ENCODE measurements at regions not wholly inside any gene's neighbourhood (a gene's known extent, or its start where the extent isn't known, plus 50 kb on each side); places are given as distances from the start of the nearest gene placed in this dataset.

DNA sequence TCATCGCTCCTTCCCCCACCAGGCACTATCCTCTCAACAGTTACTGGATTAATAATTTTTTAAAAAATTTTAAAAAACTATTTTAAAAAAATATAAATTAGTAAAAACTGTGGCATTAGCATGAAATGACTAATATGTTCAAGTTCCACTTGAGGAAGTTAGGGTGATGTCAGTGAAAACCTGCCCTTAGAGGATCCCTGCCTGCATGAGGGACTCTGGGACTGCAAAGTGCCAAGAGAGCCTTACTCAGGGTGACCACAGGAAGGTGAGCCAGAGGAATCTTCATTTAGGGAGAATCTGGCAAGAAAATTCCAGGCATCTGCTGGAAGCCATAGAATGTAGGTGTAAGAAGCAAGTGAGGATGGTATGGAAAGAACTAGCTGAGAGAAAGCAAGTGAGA lies 157.7 kb upstream of the BCL6 start:
- intact Hi-C loops (cut with micrococcal nuclease; ENCODE audit: unreplicated experiment) = loop anchor here (5.0 kb wide), 1 partner anchor 156 kb away; the partner anchor contains the start of gene BCL6
- ChIA-PET CTCF (interaction anchor here (0.7 to 1.3 kb wide), 2 partner anchors 27 to 164 kb away, joined by 3 read pairs; no protein-coding TSS in a partner anchor), POLR2A (no interaction called here), RAD21 (ENCODE audit: unreplicated experiment) (interaction anchor here (0.8 to 1.3 kb wide), 2 partner anchors 32 to 93 kb away, joined by 4 to 5 read pairs; no protein-coding TSS in a partner anchor), SMC1A (ENCODE audit: uncharacterized antibody, unreplicated experiment) (interaction anchor here (0.7 to 3.0 kb wide), 10 partner anchors 10 to 156 kb away, joined by 3 to 11 read pairs (median 4); no protein-coding TSS in a partner anchor)
- 0% methylated on average over 1 of the region's 1 CpG for WGBS (ENCODE audit: insufficient coverage, insufficient replicate concordance, low lambda C conversion rate, missing lambda C conversion rate)
- peaks cover 2% of the 10 kb centered on the region; the same call in 1 of the 2 replicates for H4K20me1 ChIP-seq (ENCODE audit: control insufficient read depth, insufficient read depth)
- DNase-seq (ENCODE audit: low read depth, low spot score) (no peak), ATAC-seq (no peak), FAIRE-seq (no peak)
- no peak overlapping the region for H3K27ac ChIP-seq (ENCODE audit: control insufficient read depth, insufficient read depth)
- no peak overlapping the region for H3K4me2 ChIP-seq (ENCODE audit: control insufficient read depth, insufficient read depth)
- in situ Hi-C loops (cut with MboI) = no loop called here
- TF ChIP-seq SRF (IDR thresholded peaks at IDR 0.05; ENCODE audit: low read depth in 2 of 2, low read length in 2 of 2) = no peak
- TF ChIP-seq NR2C2 (IDR thresholded peaks at IDR 0.05; ENCODE audit: borderline replicate concordance, control insufficient read depth, insufficient read length, low read depth) = no peak
- TF ChIP-seq BRCA1 (IDR thresholded peaks at IDR 0.05; ENCODE audit: low read depth, low read length) = no peak
- H3K4me3 ChIP-seq = no peak overlapping the region
- no peaks in the 10 kb centered on the region for H3K79me2 ChIP-seq (ENCODE audit: control insufficient read depth, insufficient read depth, low read length)
- peaks cover 16% of the 10 kb centered on the region for H3K4me1 ChIP-seq (ENCODE audit: control insufficient read depth, insufficient read depth, low read length)
- peaks cover 4 to 25% of the 10 kb centered on the region in 2 experiments for H3K27me3 ChIP-seq (replicated peaks in 1 of 2; ENCODE audit: control insufficient read depth in 2 of 2, insufficient read depth in 2 of 2, low read length in 1 of 2)
- no peaks in the 10 kb centered on the region for H3K36me3 ChIP-seq (ENCODE audit: control insufficient read depth in 2 of 2, insufficient read depth in 2 of 2, low read length in 1 of 2)
- H3K9me3 ChIP-seq (replicated peaks; ENCODE audit: control insufficient read depth, insufficient read depth, low read length) = no peaks in the 10 kb centered on the region; the same call in 2 of the 3 replicates
- no TSS peak for BruUV-seq (replicated peaks)
- no peak overlapping the region for H2AFZ ChIP-seq (ENCODE audit: control insufficient read depth, low read depth, low read length)
- no peak overlapping the region for H3K9ac ChIP-seq (ENCODE audit: control insufficient read depth, insufficient read depth, low read length)

DNA sequence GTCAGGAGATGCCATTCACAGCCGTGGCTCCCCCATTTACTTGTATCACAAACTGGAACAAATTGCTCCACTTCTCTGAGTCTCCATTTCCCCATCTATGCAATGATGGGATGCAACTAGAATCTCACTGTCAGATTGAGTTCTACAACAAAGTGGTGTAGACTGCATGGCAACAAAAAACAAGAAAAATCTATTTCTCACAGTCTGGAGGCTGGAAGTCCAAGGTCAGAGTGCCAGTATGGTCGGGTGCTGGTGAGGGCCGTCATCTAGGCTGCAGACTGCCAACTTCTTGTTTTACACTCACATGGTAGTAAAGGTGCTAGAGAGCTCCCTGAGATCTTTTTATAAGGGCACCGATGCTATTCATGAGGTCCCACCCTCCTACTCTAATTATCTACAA lies 158.4 kb upstream of the BCL6 start:
- intact Hi-C loops (cut with micrococcal nuclease; ENCODE audit: unreplicated experiment) = loop anchor here (5.0 kb wide), 1 partner anchor 156 kb away; the partner anchor contains the start of gene BCL6
- no peak for FAIRE-seq
- ChIA-PET RAD21 (ENCODE audit: unreplicated experiment) (no interaction called here), POLR2A (no interaction called here), CTCF (no interaction called here), SMC1A (ENCODE audit: uncharacterized antibody, unreplicated experiment) (interaction anchor here (1.0 to 1.9 kb wide), 4 partner anchors 9 to 38 kb away, joined by 3 to 7 read pairs (median 4); no protein-coding TSS in a partner anchor)
- no peaks in the 10 kb centered on the region; the same call in 2 of the 3 replicates for H3K9me3 ChIP-seq (replicated peaks; ENCODE audit: control insufficient read depth, insufficient read depth, low read length)
- peaks cover 2% of the 10 kb centered on the region; the same call in 1 of the 2 replicates for H4K20me1 ChIP-seq (ENCODE audit: control insufficient read depth, insufficient read depth)
- no peak overlapping the region for H3K4me3 ChIP-seq
- BruUV-seq (replicated peaks) = no TSS peak
- peaks cover 16% of the 10 kb centered on the region for H3K4me1 ChIP-seq (ENCODE audit: control insufficient read depth, insufficient read depth, low read length)
- no peaks in the 10 kb centered on the region for H3K36me3 ChIP-seq (ENCODE audit: control insufficient read depth in 2 of 2, insufficient read depth in 2 of 2, low read length in 1 of 2)
- no peaks in the 10 kb centered on the region for H3K79me2 ChIP-seq (ENCODE audit: control insufficient read depth, insufficient read depth, low read length)
- no peak overlapping the region for H3K9ac ChIP-seq (ENCODE audit: control insufficient read depth, insufficient read depth, low read length)
- H2AFZ ChIP-seq (ENCODE audit: control insufficient read depth, low read depth, low read length) = no peak overlapping the region
- no peak for DNase-seq (ENCODE audit: low read depth, low spot score)
- in situ Hi-C loops (cut with MboI) = no loop called here
- TF ChIP-seq TCF7 (IDR thresholded peaks at IDR 0.05; ENCODE audit: borderline replicate concordance) (no peak), TARDBP (IDR thresholded peaks at IDR 0.05; ENCODE audit: borderline replicate concordance) (no peak), ZNF622 (IDR thresholded peaks at IDR 0.05) (no peak), SPI1 (IDR thresholded peaks at IDR 0.05; ENCODE audit: borderline replicate concordance, insufficient read depth, low read depth, low read length) (no peak), SUPT20H (IDR thresholded peaks at IDR 0.05; ENCODE audit: borderline replicate concordance, control insufficient read depth, low read depth, low read length) (no peak), IKZF1 (conservative IDR thresholded peaks at IDR 0.05) (no peak), NFYB (IDR thresholded peaks at IDR 0.05; ENCODE audit: insufficient read depth, low read depth, low read length) (no peak), MTA2 (IDR thresholded peaks at IDR 0.05; ENCODE audit: low read depth) (no peak), EP300 (IDR thresholded peaks at IDR 0.05; ENCODE audit: borderline replicate concordance in 1 of 2, control insufficient read depth in 1 of 2, low read depth in 2 of 2, low read length in 2 of 2) (no peak), TBL1XR1 (IDR thresholded peaks at IDR 0.05; ENCODE audit: low read depth, low read length) (no peak), MYC (IDR thresholded peaks at IDR 0.05; ENCODE audit: insufficient read depth, insufficient read length, insufficient replicate concordance, low read length, severe bottlenecking) (no peak), IKZF2 (IDR thresholded peaks at IDR 0.05) (no peak), POLR2A (IDR thresholded peaks at IDR 0.05; ENCODE audit: low read depth, low read length) (no peak), RUNX3 (IDR thresholded peaks at IDR 0.05; ENCODE audit: low read length) (no peak), RB1 (IDR thresholded peaks at IDR 0.05; ENCODE audit: borderline replicate concordance) (no peak), RELA (IDR thresholded peaks at IDR 0.05; ENCODE audit: borderline replicate concordance, partially characterized antibody) (no peak)
- no peak overlapping the region for H3K27ac ChIP-seq (ENCODE audit: control insufficient read depth, insufficient read depth)
- 17% methylated on average over 4 of the region's 4 CpGs for WGBS (ENCODE audit: insufficient coverage, insufficient replicate concordance, low lambda C conversion rate, missing lambda C conversion rate)
- H3K27me3 ChIP-seq (replicated peaks in 1 of 2; ENCODE audit: control insufficient read depth in 2 of 2, insufficient read depth in 2 of 2, low read length in 1 of 2) = peaks cover 4 to 25% of the 10 kb centered on the region in 2 experiments
- H3K4me2 ChIP-seq (ENCODE audit: control insufficient read depth, insufficient read depth) = no peak overlapping the region
- ATAC-seq = no peak
